ENCODE measurements at regions not wholly inside any gene's neighbourhood (a gene's known extent, or its start where the extent isn't known, plus 50 kb on each side); places are given as distances from the start of the nearest gene placed in this dataset.

GRCh38 chr2:105617631-105618350, 126.9 kb upstream of the NCK2 start:
- Histone ChIP-seq H3K4me1 (no peaks in the 10 kb centered on the region), H3K27ac (replicated peaks in 1 of 4) (no peak overlapping the region), H3K36me3 (no peaks in the 10 kb centered on the region), H3K27me3 (no peaks in the 10 kb centered on the region), H3K4me3 (no peak overlapping the region), H3K9me3 (no peaks in the 10 kb centered on the region)
- intact Hi-C loops (cut with DNase I) = no loop called here
- 94% methylated on average over 10 of the region's 12 CpGs for WGBS
- TF ChIP-seq POLR2AphosphoS5 (IDR thresholded peaks at IDR 0.05) (no peak), POLR2A (IDR thresholded peaks at IDR 0.05; ENCODE audit: low read depth) (no peak), EP300 (IDR thresholded peaks at IDR 0.05) (no peak), CTCF (IDR thresholded peaks at IDR 0.05) (no peak)
- DNase-seq (ENCODE audit: extremely low spot score) = no peak

GRCh38 chr2:105615305-105615704, 129.4 kb upstream of the NCK2 start:
- Histone ChIP-seq H3K4me3 (no peak overlapping the region), H3K4me1 (no peaks in the 10 kb centered on the region), H3K36me3 (no peaks in the 10 kb centered on the region), H3K9me3 (no peaks in the 10 kb centered on the region), H3K27ac (replicated peaks in 1 of 4) (no peak overlapping the region), H3K27me3 (no peaks in the 10 kb centered on the region)
- WGBS = 89% methylated on average over 8 of the region's 8 CpGs
- TF ChIP-seq EP300 (IDR thresholded peaks at IDR 0.05) = no peak
- no peak for TF ChIP-seq CTCF (IDR thresholded peaks at IDR 0.05)
- no peak for TF ChIP-seq POLR2A (IDR thresholded peaks at IDR 0.05; ENCODE audit: low read depth)
- no peak for TF ChIP-seq POLR2AphosphoS5 (IDR thresholded peaks at IDR 0.05)
- intact Hi-C loops (cut with DNase I) = no loop called here
- no peak for DNase-seq (ENCODE audit: extremely low spot score)

GRCh38 chr2:105611811-105612424, 132.8 kb upstream of the NCK2 start:
- H3K36me3 ChIP-seq = no peaks in the 10 kb centered on the region
- no peaks in the 10 kb centered on the region for H3K27me3 ChIP-seq
- TF ChIP-seq EP300 (IDR thresholded peaks at IDR 0.05) (no peak), POLR2A (IDR thresholded peaks at IDR 0.05; ENCODE audit: low read depth) (no peak), CTCF (IDR thresholded peaks at IDR 0.05) (no peak), POLR2AphosphoS5 (IDR thresholded peaks at IDR 0.05) (no peak)
- DNase-seq (ENCODE audit: extremely low spot score) = no peak
- H3K27ac ChIP-seq (replicated peaks in 1 of 4) = no peak overlapping the region
- WGBS = 52% methylated on average over 6 of the region's 6 CpGs
- H3K4me3 ChIP-seq = no peak overlapping the region
- no peaks in the 10 kb centered on the region for H3K9me3 ChIP-seq
- intact Hi-C loops (cut with DNase I) = no loop called here
- H3K4me1 ChIP-seq = no peaks in the 10 kb centered on the region

GRCh38 chr2:105611333-105611637, 133.4 kb upstream of the NCK2 start:
- no peak overlapping the region for H3K4me3 ChIP-seq
- TF ChIP-seq EP300 (IDR thresholded peaks at IDR 0.05) = no peak
- TF ChIP-seq POLR2AphosphoS5 (IDR thresholded peaks at IDR 0.05) = no peak
- TF ChIP-seq CTCF (IDR thresholded peaks at IDR 0.05) = no peak
- TF ChIP-seq POLR2A (IDR thresholded peaks at IDR 0.05; ENCODE audit: low read depth) = no peak
- H3K36me3 ChIP-seq = no peaks in the 10 kb centered on the region
- WGBS = 95% methylated on average over 2 of the region's 2 CpGs
- H3K9me3 ChIP-seq = no peaks in the 10 kb centered on the region
- no peak for DNase-seq (ENCODE audit: extremely low spot score)
- intact Hi-C loops (cut with DNase I) = no loop called here
- no peak overlapping the region for H3K27ac ChIP-seq (replicated peaks in 1 of 4)
- H3K27me3 ChIP-seq = no peaks in the 10 kb centered on the region
- peaks cover 0 to under 1% (median 0%) of the 10 kb centered on the region in 4 donors for H3K4me1 ChIP-seq

Measured in esophagus muscularis mucosa (tissue), 4 donors.